ENCODE measurements at regions not wholly inside any gene's neighbourhood (a gene's known extent, or its start where the extent isn't known, plus 50 kb on each side); places are given as distances from the start of the nearest gene placed in this dataset.
"Not testable (repeated sequence)": the region's sequence is repeated elsewhere in the genome, so short reads cannot be mapped to it uniquely, and the experiment has no call there.

DNA sequence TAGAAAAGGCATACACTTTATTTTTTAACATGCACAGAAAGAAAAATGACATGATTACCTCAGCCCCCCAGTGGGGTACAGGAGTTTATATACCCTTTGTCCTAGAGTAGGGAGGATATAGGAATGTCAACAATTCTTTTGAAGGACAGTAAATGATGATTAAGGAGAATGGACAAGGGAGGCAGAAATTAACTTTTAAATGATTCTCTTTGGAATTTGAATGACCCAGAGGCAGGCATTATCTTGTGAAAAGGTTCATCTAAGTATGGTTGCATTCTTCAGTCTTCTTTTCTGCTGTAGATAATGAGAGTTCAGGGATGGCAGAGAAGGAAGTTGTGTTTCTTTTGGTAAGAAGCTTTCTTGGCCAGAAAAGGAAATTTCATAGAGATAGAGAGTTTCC, 971.3 kb downstream of the CNTNAP5 start:
- DNase-seq = no peak
- Histone ChIP-seq H3K4me3 (no peak overlapping the region), H3K9me3 (peaks cover 0 to 21% (median 0%) of the 10 kb centered on the region in 8 donors), H3K27me3 (replicated peaks in 1 of 7) (no peaks in the 10 kb centered on the region), H3K36me3 (no peaks in the 10 kb centered on the region), H3K4me1 (no peaks in the 10 kb centered on the region), H3K27ac (no peak overlapping the region)
- TF ChIP-seq, protein P1, sequence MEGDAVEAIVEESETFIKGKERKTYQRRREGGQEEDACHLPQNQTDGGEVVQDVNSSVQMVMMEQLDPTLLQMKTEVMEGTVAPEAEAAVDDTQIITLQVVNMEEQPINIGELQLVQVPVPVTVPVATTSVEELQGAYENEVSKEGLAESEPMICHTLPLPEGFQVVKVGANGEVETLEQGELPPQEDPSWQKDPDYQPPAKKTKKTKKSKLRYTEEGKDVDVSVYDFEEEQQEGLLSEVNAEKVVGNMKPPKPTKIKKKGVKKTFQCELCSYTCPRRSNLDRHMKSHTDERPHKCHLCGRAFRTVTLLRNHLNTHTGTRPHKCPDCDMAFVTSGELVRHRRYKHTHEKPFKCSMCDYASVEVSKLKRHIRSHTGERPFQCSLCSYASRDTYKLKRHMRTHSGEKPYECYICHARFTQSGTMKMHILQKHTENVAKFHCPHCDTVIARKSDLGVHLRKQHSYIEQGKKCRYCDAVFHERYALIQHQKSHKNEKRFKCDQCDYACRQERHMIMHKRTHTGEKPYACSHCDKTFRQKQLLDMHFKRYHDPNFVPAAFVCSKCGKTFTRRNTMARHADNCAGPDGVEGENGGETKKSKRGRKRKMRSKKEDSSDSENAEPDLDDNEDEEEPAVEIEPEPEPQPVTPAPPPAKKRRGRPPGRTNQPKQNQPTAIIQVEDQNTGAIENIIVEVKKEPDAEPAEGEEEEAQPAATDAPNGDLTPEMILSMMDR (IDR thresholded peaks at IDR 0.05 in 8 of 11, conservative IDR thresholded peaks at IDR 0.05 in 3 of 11) = no peak
- TF ChIP-seq POLR2AphosphoS5 (IDR thresholded peaks at IDR 0.05) = no peak
- TF ChIP-seq POLR2A (IDR thresholded peaks at IDR 0.05) = no peak
- intact Hi-C loops (cut with DNase I; ENCODE audit: low total_unique reads) = no loop called here

DNA sequence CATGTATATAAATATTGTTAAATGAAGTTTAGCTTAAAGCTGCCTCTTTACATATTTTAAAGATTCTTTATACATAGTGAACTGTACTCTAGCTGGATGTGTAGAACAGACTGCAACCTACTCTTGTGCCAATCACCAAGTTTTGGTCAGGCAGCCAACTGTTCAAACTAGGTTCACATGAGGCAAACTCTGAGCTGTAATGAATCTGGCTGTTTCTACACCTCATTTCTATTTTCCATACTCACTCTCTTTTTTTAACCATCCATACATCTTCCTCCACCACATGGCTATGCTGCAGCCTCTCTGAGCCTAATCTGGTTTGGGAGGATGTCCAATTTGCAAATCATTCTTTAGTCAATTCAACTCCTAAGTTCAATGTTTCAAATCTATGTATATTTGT, 974.8 kb downstream of the CNTNAP5 start:
- H3K36me3 ChIP-seq = no peaks in the 10 kb centered on the region
- TF ChIP-seq POLR2A (IDR thresholded peaks at IDR 0.05) = no peak
- TF ChIP-seq POLR2AphosphoS5 (IDR thresholded peaks at IDR 0.05) = no peak
- TF ChIP-seq, protein P1 (IDR thresholded peaks at IDR 0.05 in 8 of 11, conservative IDR thresholded peaks at IDR 0.05 in 3 of 11) = no peak
- intact Hi-C loops (cut with DNase I; ENCODE audit: low total_unique reads) = no loop called here

DNA sequence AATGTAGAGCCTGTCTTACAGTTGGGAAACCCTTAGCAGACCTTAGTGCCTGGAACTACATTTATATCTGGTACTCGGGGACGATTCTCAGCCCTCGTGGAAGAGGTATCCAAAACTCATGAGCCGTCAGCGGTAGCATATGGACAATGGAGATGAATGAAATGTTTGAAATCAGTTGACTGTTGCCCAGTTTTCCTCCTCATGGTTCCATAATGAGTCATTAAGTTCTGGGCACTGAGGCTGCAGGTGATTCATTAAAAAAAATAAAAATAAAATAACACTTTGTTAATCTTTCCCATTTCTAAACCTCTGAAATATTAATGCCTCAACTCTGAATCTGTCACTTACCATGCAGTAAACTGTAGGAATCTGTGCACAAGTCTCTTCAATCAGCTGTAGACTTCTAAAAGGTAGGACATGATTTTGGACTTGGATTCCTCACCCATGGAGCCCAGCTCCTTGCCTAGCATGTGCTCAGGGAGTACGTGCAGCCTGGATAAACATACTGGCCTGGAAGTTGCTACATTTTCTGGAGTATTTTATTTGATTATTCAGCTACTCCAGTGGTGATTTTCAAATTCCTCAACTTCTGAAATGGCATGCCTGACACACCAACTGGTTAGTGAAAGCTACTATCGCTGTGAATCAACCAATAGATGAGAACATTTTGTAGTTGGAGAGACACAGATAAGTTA, 979.2 kb downstream of the CNTNAP5 start:
- intact Hi-C loops (cut with DNase I; ENCODE audit: low total_unique reads) = no loop called here
- no peak overlapping the region for H3K4me3 ChIP-seq
- 81 to 92% (median 88%) methylated on average over 7 of the region's 7 CpGs for WGBS, 5 donors
- DNase-seq = no peak
- H3K36me3 ChIP-seq = no peaks in the 10 kb centered on the region
- no peak overlapping the region for H3K27ac ChIP-seq
- no peaks in the 10 kb centered on the region for H3K27me3 ChIP-seq (replicated peaks in 1 of 7)
- peaks cover 0 to 4% (median 0%) of the 10 kb centered on the region in 8 donors for H3K9me3 ChIP-seq
- TF ChIP-seq, protein P1 (IDR thresholded peaks at IDR 0.05 in 8 of 11, conservative IDR thresholded peaks at IDR 0.05 in 3 of 11) = no peak
- TF ChIP-seq POLR2AphosphoS5 (IDR thresholded peaks at IDR 0.05) (no peak), POLR2A (IDR thresholded peaks at IDR 0.05) (no peak)
- H3K4me1 ChIP-seq = no peaks in the 10 kb centered on the region

More for the DNA sequence above, 974.8 kb downstream of the CNTNAP5 start:
- DNase-seq = no peak
- no peak overlapping the region for H3K27ac ChIP-seq
- H3K9me3 ChIP-seq = peaks cover 0 to 13% (median 0%) of the 10 kb centered on the region in 8 donors
- H3K4me3 ChIP-seq = no peak overlapping the region
- H3K27me3 ChIP-seq (replicated peaks in 1 of 7) = no peaks in the 10 kb centered on the region
- no peaks in the 10 kb centered on the region for H3K4me1 ChIP-seq

DNA sequence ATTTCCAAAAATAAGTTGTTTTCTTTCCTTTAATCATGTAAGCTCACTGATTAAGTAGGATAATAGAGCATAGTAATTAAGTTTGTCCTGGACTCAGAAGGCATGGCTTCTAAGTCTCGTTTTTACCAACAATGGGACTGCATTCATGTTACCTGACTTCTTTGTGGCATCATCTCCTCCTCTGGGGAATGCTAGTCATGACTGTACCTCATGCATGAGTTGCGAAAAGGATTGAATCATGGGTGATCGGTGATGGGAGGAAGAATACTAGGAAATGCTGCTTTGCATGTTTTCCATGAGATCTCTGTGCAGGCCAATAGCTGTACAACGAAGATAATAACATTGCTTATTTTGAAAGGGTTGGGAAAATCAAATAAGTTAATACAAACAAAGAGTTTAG, 981.6 kb downstream of the CNTNAP5 start:
- intact Hi-C loops (cut with DNase I; ENCODE audit: low total_unique reads) = no loop called here
- TF ChIP-seq POLR2A (IDR thresholded peaks at IDR 0.05) (no peak), POLR2AphosphoS5 (IDR thresholded peaks at IDR 0.05) (no peak)
- TF ChIP-seq, protein P1 (IDR thresholded peaks at IDR 0.05 in 8 of 11, conservative IDR thresholded peaks at IDR 0.05 in 3 of 11) = no peak
- H3K36me3 ChIP-seq = no peaks in the 10 kb centered on the region
- H3K4me1 ChIP-seq = no peaks in the 10 kb centered on the region
- no peak for DNase-seq
- H3K27ac ChIP-seq = no peak overlapping the region
- H3K27me3 ChIP-seq (replicated peaks in 1 of 7) = no peaks in the 10 kb centered on the region
- H3K4me3 ChIP-seq = no peak overlapping the region
- WGBS, 5 donors = 48 to 87% (median 65%) methylated on average over 4 of the region's 4 CpGs
- H3K9me3 ChIP-seq = peaks cover 0 to 5% (median 0%) of the 10 kb centered on the region in 8 donors

DNA sequence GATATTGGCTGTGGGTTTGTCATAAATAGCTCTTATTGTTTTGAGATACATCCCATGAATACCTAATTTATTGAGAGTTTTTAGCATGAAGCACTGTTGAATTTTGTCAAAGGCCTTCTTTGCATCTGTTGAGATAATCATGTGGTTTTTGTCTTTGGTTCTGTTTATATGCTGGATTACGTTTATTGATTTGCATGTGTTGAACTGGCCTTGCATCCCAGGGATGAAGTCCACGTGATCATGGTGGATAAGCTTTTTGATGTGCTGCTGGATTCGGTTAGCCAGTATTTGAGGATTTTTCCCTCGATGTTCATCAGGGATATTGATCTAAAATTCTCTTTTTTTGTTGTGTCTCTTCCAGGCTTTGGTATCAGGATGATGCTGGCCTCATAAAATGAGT, 1003.6 kb downstream of the CNTNAP5 start:
- intact Hi-C loops (cut with DNase I; ENCODE audit: low total_unique reads); H3K4me3 ChIP-seq; H3K27me3 ChIP-seq (replicated peaks in 1 of 7); H3K36me3 ChIP-seq; DNase-seq; H3K4me1 ChIP-seq; H3K27ac ChIP-seq: not testable (repeated sequence)
- peaks cover 0 to 48% (median 25%) of the 10 kb centered on the region in 8 donors for H3K9me3 ChIP-seq
- WGBS, 5 donors = 78 to 92% (median 84%) methylated on average over 4 of the region's 4 CpGs

All from spleen (tissue), 11 donors.